ENCODE measurements at regions not wholly inside any gene's neighbourhood (a gene's known extent, or its start where the extent isn't known, plus 50 kb on each side); places are given as distances from the start of the nearest gene placed in this dataset.
A peak's percentile ranks its signal among the peaks of the same experiment; 100 is the strongest.

GRCh38 chr13:39100996-39101738 lies 62.9 kb downstream of the NHLRC3 start:
- no peak for FAIRE-seq

- no peak for FAIRE-seq
Measured at GRCh38 chr13:39102981-39103490, 64.8 kb downstream of the NHLRC3 start.

- no peak for FAIRE-seq
Measured at GRCh38 chr13:39105110-39105509, 66.9 kb downstream of the NHLRC3 start.

GRCh38 chr13:39106216-39107005 lies 68.2 kb downstream of the NHLRC3 start:
- FAIRE-seq: no peak

- FAIRE-seq: no peak
Measured at GRCh38 chr13:39107561-39107960, 69.3 kb downstream of the NHLRC3 start.

GRCh38 chr13:39108783-39109182 lies 70.5 kb downstream of the NHLRC3 start:
- FAIRE-seq: no peak

GRCh38 chr13:39110518-39111097 lies 72.4 kb downstream of the NHLRC3 start:
- FAIRE-seq: no peak

GRCh38 chr13:39111145-39111544 lies 72.9 kb downstream of the NHLRC3 start:
- no peak for FAIRE-seq

- no peak for FAIRE-seq
Measured at GRCh38 chr13:39119422-39119821, 81.2 kb downstream of the NHLRC3 start.

GRCh38 chr13:39123578-39123977 lies 85.3 kb downstream of the NHLRC3 start:
- FAIRE-seq: no peak

GRCh38 chr13:39129213-39129612 lies 91.0 kb downstream of the NHLRC3 start:
- FAIRE-seq: no peak

GRCh38 chr13:39130301-39130700 lies 92.0 kb downstream of the NHLRC3 start:
- FAIRE-seq: no peak

- no peak for FAIRE-seq
Measured at GRCh38 chr13:39132286-39133230, 94.3 kb downstream of the NHLRC3 start.

GRCh38 chr13:39133781-39134180 lies 95.5 kb downstream of the NHLRC3 start:
- no peak for FAIRE-seq

- no peak for FAIRE-seq
Measured at GRCh38 chr13:39134574-39134973, 96.3 kb downstream of the NHLRC3 start.

GRCh38 chr13:39144391-39144790 lies 106.1 kb downstream of the NHLRC3 start:
- no peak for FAIRE-seq

- FAIRE-seq: peak; percentile 88
Measured at GRCh38 chr13:39144941-39145533, 106.8 kb downstream of the NHLRC3 start.

- peak; percentile 100 for FAIRE-seq
Measured at GRCh38 chr13:39148513-39148961, 110.3 kb downstream of the NHLRC3 start.

- no peak for FAIRE-seq
Measured at GRCh38 chr13:39149896-39150295, 111.6 kb downstream of the NHLRC3 start.

GRCh38 chr13:39154041-39154440 lies 115.8 kb downstream of the NHLRC3 start:
- no peak for FAIRE-seq

- FAIRE-seq: no peak
Measured at GRCh38 chr13:39159393-39159792, 121.1 kb downstream of the NHLRC3 start.

- no peak for FAIRE-seq
Measured at GRCh38 chr13:39159846-39160370, 121.7 kb downstream of the NHLRC3 start.

Data from islet of Langerhans (tissue), 1 donor.